SK-N-SH (cell line): ENCODE measurements at regions not wholly inside any gene's neighbourhood (a gene's known extent, or its start where the extent isn't known, plus 50 kb on each side); places are given as distances from the start of the nearest gene placed in this dataset.

Source experiments
- CTCF ChIA-PET: fragments of 300-600, 350-600 bp; formaldehyde crosslinking; extraction: SDS; loops from one replicate; lab custom pipeline; 2021; lab: Yijun Ruan, JAX
- POLR2A ChIA-PET: fragments of 350-600 bp; sonication (Branson Sonifier 250); formaldehyde crosslinking; extraction: SDS; loops from one replicate; lab custom pipeline; 2020; ENCODE audit warnings: antibody characterized with exemption, inconsistent platforms; lab: Yijun Ruan, JAX
- DNase-seq: peaks from one replicate; pipeline ENCODE4 v3.0.0; 2012
- H2AFZ ChIP-seq: fragments of 200-600 bp; sonication (generic); 2 replicates; pipeline ENCODE4 v1.8.1; 2016; ENCODE audit warnings: antibody characterized with exemption, mild to moderate bottlenecking, low read depth
- H3F3A ChIP-seq: fragments of 200-600 bp; sonication (generic); replicated peaks from 2 replicates; pipeline ENCODE3; 2016; ENCODE audit warnings: antibody characterized with exemption, mild to moderate bottlenecking; ENCODE audit not compliant: insufficient read depth
- H3K27ac ChIP-seq, 2 experiments: fragments of 200-500 bp in 1 of 2; fragments of 200-600 bp in 1 of 2; sonication (Bioruptor generic) in 1 of 2; sonication (generic), shearing (Covaris generic) in 1 of 2; 2 replicates each; pipeline versions ENCODE4 v1.5.1 to v1.6.1; 2014 to 2016; ENCODE audit warnings: low read depth in 2 of 2, inconsistent platforms in 1 of 2, low read length in 1 of 2, mild to moderate bottlenecking in 1 of 2, mixed read lengths in 1 of 2
- H3K27me3 ChIP-seq: fragments of 200-600 bp; sonication (generic), shearing (Covaris generic); 2 replicates; pipeline ENCODE4 v1.6.1; 2016; ENCODE audit warnings: mixed run types; ENCODE audit not compliant: insufficient read depth
- H3K36me3 ChIP-seq, 2 experiments: fragments of 200-500 bp in 1 of 2; fragments of 200-600 bp in 1 of 2; sonication (Bioruptor generic) in 1 of 2; sonication (generic) in 1 of 2; replicated peaks in 1 of 2; 2 replicates each; pipeline versions ENCODE3 to v1.5.1; 2014 to 2016; ENCODE audit warnings: low read length in 1 of 2, mild to moderate bottlenecking in 1 of 2; ENCODE audit not compliant: insufficient read depth in 2 of 2, control insufficient read depth in 1 of 2
- H3K4me1 ChIP-seq, 2 experiments: fragments of 200-500 bp in 1 of 2; fragments of 200-600 bp in 1 of 2; sonication (Bioruptor generic) in 1 of 2; sonication (generic), shearing (Covaris generic) in 1 of 2; 2 replicates each; pipeline versions ENCODE4 v1.5.1 to v1.6.1; 2014 to 2016; ENCODE audit warnings: low read depth in 1 of 2, low read length in 1 of 2, mixed run types in 1 of 2; ENCODE audit not compliant: insufficient read depth in 2 of 2, control insufficient read depth in 1 of 2
- H3K4me2 ChIP-seq: fragments of 200-600 bp; sonication (generic), shearing (Covaris generic); 2 replicates; pipeline ENCODE4 v1.6.1; 2017; ENCODE audit warnings: mixed run types
- H3K4me3 ChIP-seq, 2 experiments: fragments of 200-500 bp in 1 of 2; fragments of 200-600 bp in 1 of 2; sonication (Bioruptor generic) in 1 of 2; sonication (generic), shearing (Covaris generic) in 1 of 2; 2 replicates each; pipeline versions ENCODE4 v1.5.1 to v1.8.1; 2014 to 2016; ENCODE audit warnings: low read depth in 2 of 2, inconsistent platforms in 1 of 2, low read length in 1 of 2, mild to moderate bottlenecking in 1 of 2, mixed read lengths in 1 of 2, moderate library complexity in 1 of 2
- H3K79me2 ChIP-seq: fragments of 200-600 bp; sonication (generic); 2 replicates; pipeline ENCODE4 v1.8.1; 2017; ENCODE audit warnings: mild to moderate bottlenecking; ENCODE audit not compliant: insufficient read depth
- H3K9ac ChIP-seq: fragments of 200-600 bp; sonication (generic); 2 replicates; pipeline ENCODE4 v1.6.1; 2017; ENCODE audit warnings: mixed run types
- H3K9me2 ChIP-seq: fragments of 200-600 bp; sonication (generic); 2 replicates; pipeline ENCODE4 v1.6.1; 2017; ENCODE audit warnings: mixed run types
- H3K9me3 ChIP-seq: fragments of 200-600 bp; sonication (generic); 2 replicates; pipeline ENCODE4 v1.6.1; 2017; ENCODE audit warnings: mixed run types, mild to moderate bottlenecking, moderate library complexity
- H4K20me1 ChIP-seq: fragments of 200-600 bp; sonication (generic); 2 replicates; pipeline ENCODE4 v1.6.1; 2017; ENCODE audit warnings: mild to moderate bottlenecking, mixed run types; ENCODE audit not compliant: insufficient read depth
- CHD2 ChIP-seq: fragments of 150-350 bp; IDR thresholded peaks from 2 replicates; pipeline ENCODE4 v1.6.1; 2018; ENCODE audit warnings: low read length; ENCODE audit not compliant: partially characterized antibody
- CTCF ChIP-seq: fragments of 200-600 bp; sonication (generic); IDR thresholded peaks from 2 replicates; pipeline ENCODE4 v1.6.1; 2017; ENCODE audit warnings: antibody characterized with exemption, mild to moderate bottlenecking, moderate library complexity
- ELF1 ChIP-seq: IDR thresholded peaks from 2 replicates; pipeline ENCODE4 v1.4.0; 2012
- EP300 ChIP-seq, 2 experiments: IDR thresholded peaks; 2 replicates each; pipeline versions ENCODE4 v1.4.0 to v1.6.1; 2012; ENCODE audit warnings: borderline replicate concordance in 1 of 2, low read depth in 1 of 2, low read length in 1 of 2
- EZH2phosphoT487 ChIP-seq: fragments of 200-600 bp; sonication (generic); IDR thresholded peaks from 2 replicates; pipeline ENCODE4 v1.6.1; 2017; ENCODE audit warnings: low read depth, mixed run types, mild to moderate bottlenecking, antibody characterized with exemption, moderate library complexity, borderline replicate concordance
- FOSL2 ChIP-seq: IDR thresholded peaks from 2 replicates; pipeline ENCODE4 v1.4.0; 2012; ENCODE audit warnings: low read depth, mild to moderate bottlenecking, moderate library complexity, borderline replicate concordance
- FOXM1 ChIP-seq: IDR thresholded peaks from 2 replicates; pipeline ENCODE4 v1.4.0; 2012; ENCODE audit warnings: low read depth, mild to moderate bottlenecking
- GABPA ChIP-seq: IDR thresholded peaks from 2 replicates; pipeline ENCODE4 v1.4.0; 2012; ENCODE audit warnings: low read depth, mild to moderate bottlenecking
- GATA2 ChIP-seq: sonication (generic); formaldehyde crosslinking; IDR thresholded peaks from 2 replicates; pipeline ENCODE4 v1.5.0; 2020; ENCODE audit warnings: mild to moderate bottlenecking, missing genetic modification reagents
- RAD21 ChIP-seq: IDR thresholded peaks from 2 replicates; pipeline ENCODE4 v1.6.1; 2012; ENCODE audit warnings: mild to moderate bottlenecking, low read length
- RCOR1 ChIP-seq: fragments of 150-350 bp; IDR thresholded peaks from 2 replicates; pipeline ENCODE4 v1.6.1; 2017; ENCODE audit warnings: antibody characterized with exemption, low read length
- RXRA ChIP-seq: IDR thresholded peaks from 2 replicates; pipeline ENCODE4 v1.4.0; 2012; ENCODE audit warnings: low read depth, mild to moderate bottlenecking, borderline replicate concordance
- SMC3 ChIP-seq: IDR thresholded peaks from 2 replicates; pipeline ENCODE4 v1.6.1; 2012; ENCODE audit warnings: low read depth, low read length, improper control_type of control experiment
- TAF1 ChIP-seq: IDR thresholded peaks from 2 replicates; pipeline ENCODE4 v1.6.1; 2012; ENCODE audit warnings: low read depth, mild to moderate bottlenecking, low read length, moderate library complexity, borderline replicate concordance
- TCF12 ChIP-seq: IDR thresholded peaks from 2 replicates; pipeline ENCODE4 v1.4.0; 2012
- TEAD4 ChIP-seq: IDR thresholded peaks from 2 replicates; pipeline ENCODE4 v1.4.0; 2012; ENCODE audit warnings: mild to moderate bottlenecking, borderline replicate concordance; ENCODE audit not compliant: insufficient read depth
- WGBS: methylation state at CpG from one replicate; pipeline ENCODE4 v1.1.6; 2017; ENCODE audit warnings: low lambda C conversion rate; 5-methylcytosine and 5-hydroxymethylcytosine counted together
- TF ChIP-seq, protein P1 (sequence below): fragments of 150-350 bp; IDR thresholded peaks from 2 replicates; pipeline ENCODE4 v1.6.1; 2016; ENCODE audit warnings: mild to moderate bottlenecking, low read depth, low read length
- TF ChIP-seq, protein P2 (sequence below): IDR thresholded peaks from 2 replicates; pipeline ENCODE4 v1.6.1; 2012; ENCODE audit warnings: mild to moderate bottlenecking, low read depth, low read length, moderate library complexity
- TF ChIP-seq, protein P3 (sequence below): fragments of 150-350 bp; IDR thresholded peaks from 2 replicates; pipeline ENCODE4 v1.6.1; 2017; ENCODE audit warnings: antibody characterized with exemption, low read length, low read depth, borderline replicate concordance
- TF ChIP-seq, protein P4 (sequence below): IDR thresholded peaks from 2 replicates; pipeline ENCODE4 v1.4.0; 2012; ENCODE audit warnings: low read depth, borderline replicate concordance

DNA sequence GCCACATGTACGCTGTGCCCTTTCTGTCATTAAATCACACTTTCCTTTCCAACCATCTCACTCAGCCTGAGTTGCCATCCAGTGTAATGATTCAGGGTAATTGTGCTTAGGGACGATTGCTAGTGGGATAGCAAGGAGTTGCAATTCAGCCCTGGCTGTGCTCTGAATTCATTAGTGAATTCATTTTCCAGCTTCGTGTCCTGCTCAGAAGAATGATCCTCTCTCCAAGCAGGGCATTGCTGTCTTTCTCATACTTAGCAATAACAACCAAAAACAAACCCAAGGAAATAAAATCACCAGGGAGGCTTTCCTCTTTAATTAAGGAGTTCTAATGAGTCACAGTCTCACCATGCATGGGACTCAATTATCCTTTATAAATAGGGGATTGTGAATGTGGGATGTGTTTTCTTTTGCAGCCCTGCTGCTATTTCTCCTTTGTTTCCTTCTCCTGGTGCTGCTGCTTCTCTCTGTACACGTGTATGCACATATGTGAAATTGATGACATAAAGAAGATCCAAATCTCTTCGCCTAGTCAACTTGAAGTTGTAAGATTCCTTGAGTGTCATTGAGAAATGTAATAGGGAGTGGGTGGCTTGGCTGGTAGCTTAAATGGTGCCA is 167.0 kb downstream of the TSEN15 start:
- no peaks in the 10 kb centered on the region for H3K9me2 ChIP-seq
- no peaks in the 10 kb centered on the region for H3K36me3 ChIP-seq
- no peaks in the 10 kb centered on the region for H3K9me3 ChIP-seq
- ChIA-PET CTCF (no interaction called here), POLR2A (no interaction called here)
- no peak overlapping the region for H3K4me3 ChIP-seq
- H3K4me1 ChIP-seq, result peaks cover 0 to 11% of the 10 kb centered on the region in 2 experiments; a peak in 1 of 4 replicates
- no peaks in the 10 kb centered on the region for H3F3A ChIP-seq
- no peak overlapping the region for H3K9ac ChIP-seq
- H3K27ac ChIP-seq, result no peak overlapping the region
- no peaks in the 10 kb centered on the region for H3K27me3 ChIP-seq
- WGBS, result 77% methylated on average over 5 of the region's 5 CpGs
- no peak overlapping the region for H3K4me2 ChIP-seq
- H3K79me2 ChIP-seq, result no peaks in the 10 kb centered on the region
- no peak for DNase-seq
- no peaks in the 10 kb centered on the region for H4K20me1 ChIP-seq
- TF ChIP-seq ELF1 (no peak), CHD2 (no peak), GATA2 (CRISPR knock-in tag) (no peak), GABPA (no peak), CTCF (no peak), TEAD4 (no peak), FOXM1 (no peak), RXRA (no peak), TCF12 (no peak), RAD21 (no peak), FOSL2 (no peak), RCOR1 (no peak), EZH2phosphoT487 (no peak), EP300 (IDR thresholded peaks at IDR 0.05; ENCODE audit: borderline replicate concordance in 1 of 2, low read depth in 1 of 2, low read length in 1 of 2) (no peak), TAF1 (no peak), SMC3 (no peak)
- TF ChIP-seq, protein P1, sequence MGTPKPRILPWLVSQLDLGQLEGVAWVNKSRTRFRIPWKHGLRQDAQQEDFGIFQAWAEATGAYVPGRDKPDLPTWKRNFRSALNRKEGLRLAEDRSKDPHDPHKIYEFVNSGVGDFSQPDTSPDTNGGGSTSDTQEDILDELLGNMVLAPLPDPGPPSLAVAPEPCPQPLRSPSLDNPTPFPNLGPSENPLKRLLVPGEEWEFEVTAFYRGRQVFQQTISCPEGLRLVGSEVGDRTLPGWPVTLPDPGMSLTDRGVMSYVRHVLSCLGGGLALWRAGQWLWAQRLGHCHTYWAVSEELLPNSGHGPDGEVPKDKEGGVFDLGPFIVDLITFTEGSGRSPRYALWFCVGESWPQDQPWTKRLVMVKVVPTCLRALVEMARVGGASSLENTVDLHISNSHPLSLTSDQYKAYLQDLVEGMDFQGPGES, result no peak
- TF ChIP-seq, protein P2, sequence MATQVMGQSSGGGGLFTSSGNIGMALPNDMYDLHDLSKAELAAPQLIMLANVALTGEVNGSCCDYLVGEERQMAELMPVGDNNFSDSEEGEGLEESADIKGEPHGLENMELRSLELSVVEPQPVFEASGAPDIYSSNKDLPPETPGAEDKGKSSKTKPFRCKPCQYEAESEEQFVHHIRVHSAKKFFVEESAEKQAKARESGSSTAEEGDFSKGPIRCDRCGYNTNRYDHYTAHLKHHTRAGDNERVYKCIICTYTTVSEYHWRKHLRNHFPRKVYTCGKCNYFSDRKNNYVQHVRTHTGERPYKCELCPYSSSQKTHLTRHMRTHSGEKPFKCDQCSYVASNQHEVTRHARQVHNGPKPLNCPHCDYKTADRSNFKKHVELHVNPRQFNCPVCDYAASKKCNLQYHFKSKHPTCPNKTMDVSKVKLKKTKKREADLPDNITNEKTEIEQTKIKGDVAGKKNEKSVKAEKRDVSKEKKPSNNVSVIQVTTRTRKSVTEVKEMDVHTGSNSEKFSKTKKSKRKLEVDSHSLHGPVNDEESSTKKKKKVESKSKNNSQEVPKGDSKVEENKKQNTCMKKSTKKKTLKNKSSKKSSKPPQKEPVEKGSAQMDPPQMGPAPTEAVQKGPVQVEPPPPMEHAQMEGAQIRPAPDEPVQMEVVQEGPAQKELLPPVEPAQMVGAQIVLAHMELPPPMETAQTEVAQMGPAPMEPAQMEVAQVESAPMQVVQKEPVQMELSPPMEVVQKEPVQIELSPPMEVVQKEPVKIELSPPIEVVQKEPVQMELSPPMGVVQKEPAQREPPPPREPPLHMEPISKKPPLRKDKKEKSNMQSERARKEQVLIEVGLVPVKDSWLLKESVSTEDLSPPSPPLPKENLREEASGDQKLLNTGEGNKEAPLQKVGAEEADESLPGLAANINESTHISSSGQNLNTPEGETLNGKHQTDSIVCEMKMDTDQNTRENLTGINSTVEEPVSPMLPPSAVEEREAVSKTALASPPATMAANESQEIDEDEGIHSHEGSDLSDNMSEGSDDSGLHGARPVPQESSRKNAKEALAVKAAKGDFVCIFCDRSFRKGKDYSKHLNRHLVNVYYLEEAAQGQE, result no peak
- TF ChIP-seq, protein P3, sequence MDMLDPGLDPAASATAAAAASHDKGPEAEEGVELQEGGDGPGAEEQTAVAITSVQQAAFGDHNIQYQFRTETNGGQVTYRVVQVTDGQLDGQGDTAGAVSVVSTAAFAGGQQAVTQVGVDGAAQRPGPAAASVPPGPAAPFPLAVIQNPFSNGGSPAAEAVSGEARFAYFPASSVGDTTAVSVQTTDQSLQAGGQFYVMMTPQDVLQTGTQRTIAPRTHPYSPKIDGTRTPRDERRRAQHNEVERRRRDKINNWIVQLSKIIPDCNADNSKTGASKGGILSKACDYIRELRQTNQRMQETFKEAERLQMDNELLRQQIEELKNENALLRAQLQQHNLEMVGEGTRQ, result no peak
- TF ChIP-seq, protein P4, sequence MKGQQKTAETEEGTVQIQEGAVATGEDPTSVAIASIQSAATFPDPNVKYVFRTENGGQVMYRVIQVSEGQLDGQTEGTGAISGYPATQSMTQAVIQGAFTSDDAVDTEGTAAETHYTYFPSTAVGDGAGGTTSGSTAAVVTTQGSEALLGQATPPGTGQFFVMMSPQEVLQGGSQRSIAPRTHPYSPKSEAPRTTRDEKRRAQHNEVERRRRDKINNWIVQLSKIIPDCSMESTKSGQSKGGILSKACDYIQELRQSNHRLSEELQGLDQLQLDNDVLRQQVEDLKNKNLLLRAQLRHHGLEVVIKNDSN, result no peak
- H2AFZ ChIP-seq, result no peak overlapping the region
